SK-N-SH treated with all-trans-retinoic acid at 6 μM for 48 hours (cell line): ENCODE measurements at regions not wholly inside any gene's neighbourhood (a gene's known extent, or its start where the extent isn't known, plus 50 kb on each side); places are given as distances from the start of the nearest gene placed in this dataset.

Experiments used
- PATZ1 ChIP-seq: fragments of 250-450 bp; sonication (Bioruptor Pico); IDR thresholded peaks from 2 replicates; pipeline ENCODE4 v1.8.0; 2020; ENCODE audit warnings: mild to moderate bottlenecking, moderate library complexity, borderline replicate concordance
- TOX ChIP-seq: fragments of 250-450 bp; sonication (Bioruptor Pico); IDR thresholded peaks from 2 replicates; pipeline ENCODE4 v1.8.0; 2021; ENCODE audit warnings: mild to moderate bottlenecking, moderate library complexity, borderline replicate concordance

- TF ChIP-seq TOX (CRISPR knock-in tag) (no peak), PATZ1 (CRISPR knock-in tag) (no peak)
Measured at GRCh38 chr11:105398636-105399035, 211.2 kb upstream of the GRIA4 start.
